Hematopoietic multipotent progenitor cell treated with erythropoietin and hydrocortisone succinate and interleukin-3 and kit ligand, for 4 days (in vitro differentiated cells): ENCODE measurements at regions not wholly inside any gene's neighbourhood (a gene's known extent, or its start where the extent isn't known, plus 50 kb on each side); places are given as distances from the start of the nearest gene placed in this dataset.
A peak's percentile ranks its signal among the peaks of the same experiment; 100 is the strongest.

Experiments used
- DNase-seq: peaks from one replicate; pipeline ENCODE4 v3.0.0-alpha.2; 2015

- peak; percentile 5 for DNase-seq
Measured at GRCh38 chr1:221308534-221309511, 429.6 kb downstream of the HLX start.

- DNase-seq, result no peak
Measured at GRCh38 chr1:221309723-221310122, 430.5 kb downstream of the HLX start.

GRCh38 chr1:221310180-221310579, 430.9 kb downstream of the HLX start:
- no peak for DNase-seq

- no peak for DNase-seq
Measured at GRCh38 chr1:221315330-221315729, 426.6 kb downstream of the DUSP10 start.

GRCh38 chr1:221316491-221317056, 425.3 kb downstream of the DUSP10 start:
- no peak for DNase-seq

- no peak for DNase-seq
Measured at GRCh38 chr1:221317537-221317936, 424.4 kb downstream of the DUSP10 start.

- DNase-seq, result no peak
Measured at GRCh38 chr1:221327954-221328353, 413.9 kb downstream of the DUSP10 start.

- DNase-seq, result no peak
Measured at GRCh38 chr1:221328371-221328770, 413.5 kb downstream of the DUSP10 start.

- no peak for DNase-seq
Measured at GRCh38 chr1:221331273-221332183, 410.4 kb downstream of the DUSP10 start.

GRCh38 chr1:221334062-221334461, 407.8 kb downstream of the DUSP10 start:
- peak; percentile 8 for DNase-seq

- peak; percentile 62 for DNase-seq
Measured at GRCh38 chr1:221335161-221336101, 406.5 kb downstream of the DUSP10 start.

GRCh38 chr1:221336126-221336525, 405.8 kb downstream of the DUSP10 start:
- no peak for DNase-seq

GRCh38 chr1:221337106-221337505, 404.8 kb downstream of the DUSP10 start:
- DNase-seq, result no peak

GRCh38 chr1:221343136-221343535, 398.8 kb downstream of the DUSP10 start:
- no peak for DNase-seq

GRCh38 chr1:221343607-221344006, 398.3 kb downstream of the DUSP10 start:
- DNase-seq, result no peak

GRCh38 chr1:221344693-221345092, 397.2 kb downstream of the DUSP10 start:
- no peak for DNase-seq

- DNase-seq, result no peak
Measured at GRCh38 chr1:221347706-221348105, 394.2 kb downstream of the DUSP10 start.

GRCh38 chr1:221350091-221350490, 391.8 kb downstream of the DUSP10 start:
- DNase-seq, result no peak

- no peak for DNase-seq
Measured at GRCh38 chr1:221356693-221357092, 385.2 kb downstream of the DUSP10 start.

GRCh38 chr1:221363039-221363438, 378.9 kb downstream of the DUSP10 start:
- peak; percentile 32 for DNase-seq

GRCh38 chr1:221366495-221367110, 375.3 kb downstream of the DUSP10 start:
- no peak for DNase-seq

- DNase-seq, result no peak
Measured at GRCh38 chr1:221371705-221372104, 370.2 kb downstream of the DUSP10 start.
